MM.1S (cell line): ENCODE measurements at regions not wholly inside any gene's neighbourhood (a gene's known extent, or its start where the extent isn't known, plus 50 kb on each side); places are given as distances from the start of the nearest gene placed in this dataset.

Source experiments
- CTCF ChIP-seq: fragments of 300-600 bp; sonication (generic); IDR thresholded peaks from 2 replicates; pipeline ENCODE4 v1.5.1; 2016; ENCODE audit warnings: antibody characterized with exemption, low read length, mixed read lengths
- EZH2 ChIP-seq: fragments of 300-600 bp; sonication (generic); optimal IDR thresholded peaks from 2 replicates; pipeline ENCODE3; 2017; ENCODE audit warnings: low read depth, mild to moderate bottlenecking, antibody characterized with exemption, low read length, mixed read lengths
- EZH2phosphoT487 ChIP-seq: fragments of 300-600 bp; sonication (generic); IDR thresholded peaks from 2 replicates; pipeline ENCODE4 v1.6.1; 2018; ENCODE audit warnings: antibody characterized with exemption, low read length

GRCh38 chr5:72705178-72705577 is 111.3 kb upstream of the TNPO1 start:
- TF ChIP-seq CTCF (no peak), EZH2phosphoT487 (no peak), EZH2 (no peak)
